DMS114 treated with DMSO at 0.1 percent for 48 hours (cell line): ENCODE measurements at regions not wholly inside any gene's neighbourhood (a gene's known extent, or its start where the extent isn't known, plus 50 kb on each side); places are given as distances from the start of the nearest gene placed in this dataset.
"Not testable (repeated sequence)": the region's sequence is repeated elsewhere in the genome, so short reads cannot be mapped to it uniquely, and the experiment has no call there.

ENCODE experiments used
- DNase-seq: peaks from one replicate; lab custom pipeline; 2025; ENCODE audit not compliant: unreplicated experiment; lab: John Stamatoyannopoulos, UW

DNA sequence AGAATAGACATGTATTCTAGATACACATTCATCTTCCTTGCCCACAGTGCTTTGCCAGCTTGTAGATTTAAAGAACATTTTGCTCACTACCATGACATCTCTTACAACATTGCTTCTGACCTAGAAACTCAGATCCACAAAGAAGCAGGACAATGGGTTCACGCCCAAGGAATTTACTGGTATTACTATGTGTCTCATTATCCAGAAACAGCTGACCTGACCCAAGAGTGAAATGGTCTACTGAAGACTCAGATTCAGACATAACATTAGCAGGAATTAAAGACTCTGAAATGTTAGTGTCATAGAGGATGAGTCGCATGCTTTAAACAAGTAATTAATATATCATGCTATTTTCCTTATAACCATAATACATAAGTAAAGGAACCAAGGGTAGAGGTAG is 731.4 kb downstream of the GALC start:
- DNase-seq = no peak

GRCh38 chr14:87260460-87260859 is 732.5 kb downstream of the GALC start:
- no peak for DNase-seq

- DNase-seq = no peak
These were observed 735.6 kb downstream of the GALC start for GRCh38 chr14:87257421-87257820.

DNA sequence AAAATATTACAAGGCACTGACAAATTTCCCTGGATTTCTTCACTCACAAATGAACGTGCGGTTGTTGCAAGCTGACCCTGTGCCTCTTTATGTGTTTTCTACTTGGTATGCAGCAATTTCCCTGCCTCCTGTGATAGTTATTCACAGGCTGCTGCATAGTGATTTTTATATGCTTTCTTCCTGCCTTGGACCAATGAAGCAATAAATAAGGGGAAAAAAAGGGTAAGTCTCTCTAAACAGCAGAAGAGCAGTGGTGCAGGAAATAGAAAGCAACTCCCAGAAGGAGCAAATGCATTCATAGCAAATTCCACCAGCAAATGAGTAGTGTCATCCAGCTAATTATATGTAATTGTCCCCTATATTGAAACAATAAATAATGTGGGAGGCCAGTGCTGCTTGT is 737.9 kb downstream of the GALC start:
- no peak for DNase-seq

DNA sequence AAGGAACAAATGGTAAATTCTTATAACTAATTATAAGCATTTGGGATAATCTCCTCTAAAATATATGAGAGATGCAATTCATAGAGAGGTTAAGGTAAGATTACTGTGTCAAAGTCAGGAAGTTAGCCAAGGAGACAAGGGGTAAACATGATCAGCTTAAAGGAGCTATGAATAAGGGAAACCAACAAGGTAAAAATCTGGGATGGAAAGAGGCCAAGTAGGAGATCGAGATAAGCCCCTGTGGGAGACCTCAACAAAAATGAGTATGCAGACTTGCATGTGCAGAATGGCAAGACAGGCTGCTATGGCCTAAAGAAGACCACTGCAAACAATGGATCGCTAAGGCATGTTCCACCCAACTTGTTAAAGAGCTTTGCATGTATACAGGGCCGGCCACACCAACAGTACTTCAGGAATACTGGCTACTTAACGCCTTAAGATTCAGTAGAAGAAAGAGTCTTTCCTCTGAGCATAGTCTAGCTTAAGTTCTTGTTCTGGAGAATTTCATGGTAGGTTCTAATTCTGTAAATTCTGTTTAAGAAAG is 738.6 kb downstream of the GALC start:
- no peak for DNase-seq

DNA sequence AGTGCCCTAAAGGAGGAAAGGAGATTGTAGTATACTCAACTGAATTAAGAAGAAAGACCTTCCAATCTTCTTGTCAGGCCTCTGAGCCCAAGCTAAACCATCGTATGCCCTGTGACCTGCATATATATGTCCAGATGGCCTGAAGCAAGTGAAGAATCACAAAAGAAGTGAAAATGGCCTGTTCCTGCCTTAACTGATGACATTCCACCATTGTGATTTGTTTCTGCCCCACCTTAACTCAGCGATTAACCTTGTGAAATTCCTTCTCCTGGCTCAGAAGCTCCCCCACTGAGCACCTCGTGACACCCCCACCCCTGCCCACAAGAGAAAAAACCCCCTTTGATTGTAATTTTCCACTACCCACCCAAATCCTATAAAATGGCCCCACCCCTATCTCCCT is 739.2 kb downstream of the GALC start:
- not testable (repeated sequence) for DNase-seq

DNA sequence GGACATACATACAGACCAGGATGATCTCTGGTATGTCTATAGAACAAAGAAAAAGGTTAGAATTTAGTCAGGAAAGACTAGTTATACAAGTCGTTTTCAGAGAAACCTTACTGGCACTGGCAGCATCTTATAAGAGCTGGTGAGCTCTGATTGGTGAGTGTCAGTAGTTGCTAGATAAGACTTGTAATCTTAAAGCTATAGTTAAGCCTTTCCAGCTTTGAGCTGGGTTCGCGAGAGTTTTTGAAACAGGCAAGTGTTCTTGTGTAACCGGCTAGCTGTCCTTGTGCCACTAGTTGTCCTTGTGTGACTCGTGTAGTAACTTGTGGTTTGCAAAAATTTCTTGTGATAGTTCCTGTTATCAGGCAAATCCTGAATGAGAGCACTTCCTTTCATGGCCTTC is 740.9 kb downstream of the GALC start:
- no peak for DNase-seq

DNA sequence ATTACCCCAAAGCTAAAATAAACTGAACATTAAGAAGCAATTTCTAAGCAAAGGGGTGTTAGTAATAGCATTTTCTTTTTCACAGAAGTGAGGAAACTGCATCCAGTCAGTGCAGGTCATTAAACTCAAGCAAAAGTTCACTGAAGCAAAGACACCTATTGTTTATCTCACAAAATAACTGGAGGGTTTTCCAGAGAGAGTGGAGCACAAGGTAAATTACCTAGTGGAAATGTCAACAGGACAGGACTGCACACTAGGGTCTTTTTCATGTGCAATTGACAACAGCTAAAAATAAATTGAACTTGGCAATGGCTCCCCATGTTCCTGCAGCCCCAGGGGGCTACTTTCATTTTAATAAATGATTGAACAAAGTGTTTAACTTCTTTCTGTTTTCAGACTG is 742.0 kb downstream of the GALC start:
- DNase-seq = no peak

- no peak for DNase-seq
These were observed 751.8 kb downstream of the GALC start for GRCh38 chr14:87241018-87241768.

- not testable (repeated sequence) for DNase-seq
These were observed 752.7 kb downstream of the GALC start for GRCh38 chr14:87240319-87240718.

GRCh38 chr14:87233806-87234384 is 759.1 kb downstream of the GALC start:
- DNase-seq = no peak

- DNase-seq = no peak
These were observed 759.7 kb downstream of the GALC start for GRCh38 chr14:87233266-87233665.

DNA sequence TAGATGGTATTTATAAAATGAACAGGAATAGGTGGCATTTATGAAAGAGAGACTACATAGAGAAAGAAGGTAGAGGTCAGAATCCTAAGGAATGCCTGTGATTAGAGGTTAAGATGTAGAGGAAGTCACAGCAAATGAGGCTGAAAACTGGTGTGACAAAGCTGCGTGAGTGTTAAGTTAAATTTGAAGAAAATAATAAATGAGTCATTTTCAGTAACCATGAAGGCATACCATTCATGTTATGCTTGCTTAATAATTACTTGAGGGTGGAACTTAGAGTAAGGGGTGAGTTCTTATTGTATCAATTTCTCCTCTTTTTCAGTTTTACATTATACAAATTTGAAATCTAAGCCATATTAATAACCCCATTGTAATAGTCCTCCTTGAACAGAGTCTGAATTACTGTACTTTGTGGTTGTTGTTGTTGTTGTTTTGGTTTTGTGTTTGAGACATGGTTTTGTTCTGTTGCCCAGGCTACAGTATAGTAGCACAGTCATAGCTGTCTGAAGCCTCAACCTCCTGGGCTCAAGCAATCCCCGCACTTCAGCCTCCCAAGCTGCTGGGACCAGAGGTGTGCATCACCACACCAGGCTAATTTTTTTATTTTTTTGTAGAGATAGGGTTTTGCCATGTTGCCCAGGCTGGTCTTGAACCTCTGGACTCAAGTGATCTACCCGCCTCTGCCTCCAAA is 761.5 kb downstream of the GALC start:
- DNase-seq = no peak

DNA sequence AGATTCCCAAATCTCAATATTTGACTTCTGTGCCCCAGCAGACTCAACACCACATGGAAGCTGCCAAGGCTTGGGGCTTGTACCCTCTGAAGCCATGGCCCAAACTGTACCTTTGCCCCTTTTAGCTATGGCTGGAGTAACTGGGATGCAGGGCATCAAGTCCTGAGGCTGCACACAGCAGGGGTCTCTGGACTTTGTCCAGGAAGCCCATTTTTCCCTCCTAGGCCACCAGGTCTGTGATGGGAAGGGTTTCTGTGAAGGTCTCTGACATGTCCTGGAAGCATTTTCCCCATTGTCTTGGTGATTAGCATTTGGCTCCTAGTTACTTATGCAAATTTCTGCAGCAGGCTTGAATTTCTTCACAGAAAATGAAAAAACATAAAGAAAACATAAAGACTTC is 762.3 kb downstream of the GALC start:
- DNase-seq = no peak

- no peak for DNase-seq
These were observed 763.9 kb downstream of the GALC start for GRCh38 chr14:87229131-87229530.

DNA sequence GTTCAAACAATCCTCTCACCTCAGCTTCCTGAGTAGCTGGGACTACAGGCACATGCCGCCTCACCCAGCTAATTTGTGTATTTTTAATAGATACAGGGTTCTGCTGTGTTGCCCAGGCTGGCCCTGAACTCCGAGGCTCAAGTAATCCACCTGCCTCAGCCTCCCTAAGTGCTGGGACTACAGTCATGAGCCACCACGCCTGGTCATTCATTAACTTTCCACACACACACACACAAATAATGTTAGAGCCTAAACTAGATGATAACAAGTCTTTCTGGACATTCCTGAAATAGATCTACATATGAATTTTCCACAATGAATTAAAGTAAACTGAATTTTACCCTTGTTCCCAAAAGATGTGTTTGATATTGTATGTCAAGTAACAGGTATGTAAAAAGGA is 776.0 kb downstream of the GALC start:
- DNase-seq = no peak

DNA sequence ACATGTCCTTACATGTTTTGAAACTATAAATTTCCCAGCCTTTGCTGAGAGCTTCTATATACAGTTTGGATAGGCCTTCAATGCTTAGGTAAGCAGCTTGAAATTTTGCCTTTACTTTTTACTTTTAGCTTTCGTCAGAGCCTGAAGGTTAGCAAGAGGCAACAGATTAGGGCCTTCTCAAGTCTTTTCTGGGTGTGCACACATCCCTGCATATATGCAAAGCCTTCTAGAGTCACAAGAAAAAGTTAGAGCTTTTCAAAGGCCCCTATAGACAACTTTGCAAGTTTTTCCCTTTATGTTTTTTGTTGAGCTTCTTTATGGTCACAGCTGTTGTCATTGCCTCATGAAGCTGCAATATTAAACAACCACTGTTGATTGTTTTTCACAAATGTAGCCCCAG is 778.4 kb downstream of the GALC start:
- no peak for DNase-seq

DNA sequence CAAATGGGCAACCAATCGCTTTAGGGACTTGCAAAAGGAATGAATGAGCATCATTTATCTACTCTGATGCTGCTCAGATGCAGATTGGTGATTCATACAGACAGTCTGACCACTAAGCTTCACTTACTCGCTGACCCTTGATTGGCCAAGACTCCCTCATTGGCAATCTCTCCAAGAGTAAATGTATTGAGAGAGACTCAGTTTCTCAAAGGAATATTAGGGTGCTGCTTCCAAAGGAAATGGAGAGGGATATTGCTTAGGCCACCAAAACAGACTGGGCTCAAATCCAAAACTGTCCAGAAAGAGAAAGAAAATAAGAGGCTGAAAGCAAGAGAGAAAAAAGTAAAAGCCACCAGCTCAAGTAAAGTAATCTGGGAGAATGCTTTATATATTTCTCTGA is 785.2 kb downstream of the GALC start:
- no peak for DNase-seq

- no peak for DNase-seq
These were observed 787.2 kb downstream of the GALC start for GRCh38 chr14:87205811-87206210.

GRCh38 chr14:87203346-87203745 is 789.6 kb downstream of the GALC start:
- DNase-seq = no peak

DNA sequence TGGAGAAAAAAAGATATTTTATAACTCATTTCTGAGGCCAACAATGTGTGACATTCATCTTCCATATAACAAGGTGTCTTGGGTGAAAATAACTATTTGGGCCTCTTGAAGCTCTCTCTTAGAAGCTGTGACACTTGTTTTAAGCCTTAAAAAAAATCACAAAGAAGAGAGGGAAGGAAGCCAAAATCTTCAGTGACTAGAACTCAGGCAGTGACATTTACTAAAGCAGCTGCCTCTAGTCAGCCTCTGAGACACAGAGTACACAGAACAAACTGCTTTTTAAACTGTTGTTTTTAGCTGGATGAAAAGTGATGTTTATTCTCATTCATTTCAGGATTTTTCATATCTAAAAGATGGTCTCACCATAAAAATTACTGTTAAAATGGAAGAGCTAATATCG is 793.6 kb downstream of the GALC start:
- DNase-seq = no peak

- no peak for DNase-seq
These were observed 796.5 kb downstream of the GALC start for GRCh38 chr14:87196436-87196835.
